ENCODE measurements at regions not wholly inside any gene's neighbourhood (a gene's known extent, or its start where the extent isn't known, plus 50 kb on each side); places are given as distances from the start of the nearest gene placed in this dataset.

GRCh38 chr3:88535563-88535962 is 385.8 kb downstream of the C3orf38 start:
- no peaks in the 10 kb centered on the region for H3K27me3 ChIP-seq
- no peaks in the 10 kb centered on the region for H3K36me3 ChIP-seq
- TF ChIP-seq CTCF (IDR thresholded peaks at IDR 0.05; ENCODE audit: low read depth, low read length), result no peak
- H3K9me3 ChIP-seq, result no peaks in the 10 kb centered on the region
- H3K4me3 ChIP-seq (ENCODE audit: low read depth, low read length), result no peak overlapping the region
- no peaks in the 10 kb centered on the region for H3K4me1 ChIP-seq
- no peak for DNase-seq

- no peak for TF ChIP-seq CTCF (IDR thresholded peaks at IDR 0.05; ENCODE audit: low read depth, low read length)
- no peak for DNase-seq
- H3K27me3 ChIP-seq, result no peaks in the 10 kb centered on the region
- H3K36me3 ChIP-seq, result no peaks in the 10 kb centered on the region
- no peaks in the 10 kb centered on the region for H3K9me3 ChIP-seq
- H3K4me3 ChIP-seq (ENCODE audit: low read depth, low read length), result no peak overlapping the region
- H3K4me1 ChIP-seq, result no peaks in the 10 kb centered on the region
Observed at GRCh38 chr3:88542916-88543315, 393.2 kb downstream of the C3orf38 start.

GRCh38 chr3:88572450-88572849 is 422.7 kb downstream of the C3orf38 start:
- Histone ChIP-seq H3K36me3 (no peaks in the 10 kb centered on the region), H3K4me3 (ENCODE audit: low read depth, low read length) (no peak overlapping the region), H3K27me3 (no peaks in the 10 kb centered on the region), H3K9me3 (no peaks in the 10 kb centered on the region), H3K4me1 (no peaks in the 10 kb centered on the region)
- TF ChIP-seq CTCF (IDR thresholded peaks at IDR 0.05; ENCODE audit: low read depth, low read length), result no peak
- no peak for DNase-seq

GRCh38 chr3:88573472-88573871 is 423.7 kb downstream of the C3orf38 start:
- DNase-seq, result no peak
- Histone ChIP-seq H3K27me3 (no peaks in the 10 kb centered on the region), H3K36me3 (no peaks in the 10 kb centered on the region), H3K4me1 (no peaks in the 10 kb centered on the region), H3K4me3 (ENCODE audit: low read depth, low read length) (no peak overlapping the region), H3K9me3 (no peaks in the 10 kb centered on the region)
- no peak for TF ChIP-seq CTCF (IDR thresholded peaks at IDR 0.05; ENCODE audit: low read depth, low read length)

GRCh38 chr3:88574146-88574545 is 424.4 kb downstream of the C3orf38 start:
- Histone ChIP-seq H3K27me3 (no peaks in the 10 kb centered on the region), H3K9me3 (no peaks in the 10 kb centered on the region), H3K4me1 (no peaks in the 10 kb centered on the region), H3K36me3 (no peaks in the 10 kb centered on the region), H3K4me3 (ENCODE audit: low read depth, low read length) (no peak overlapping the region)
- no peak for DNase-seq
- TF ChIP-seq CTCF (IDR thresholded peaks at IDR 0.05; ENCODE audit: low read depth, low read length), result no peak

GRCh38 chr3:88584451-88584850 is 434.7 kb downstream of the C3orf38 start:
- Histone ChIP-seq H3K9me3 (no peaks in the 10 kb centered on the region), H3K36me3 (no peaks in the 10 kb centered on the region), H3K4me3 (ENCODE audit: low read depth, low read length) (no peak overlapping the region), H3K4me1 (no peaks in the 10 kb centered on the region), H3K27me3 (no peaks in the 10 kb centered on the region)
- no peak for TF ChIP-seq CTCF (IDR thresholded peaks at IDR 0.05; ENCODE audit: low read depth, low read length)
- no peak for DNase-seq

Measured in BE2C (cell line).